Iris pigment epithelial cell (primary cell): ENCODE measurements at regions not wholly inside any gene's neighbourhood (a gene's known extent, or its start where the extent isn't known, plus 50 kb on each side); places are given as distances from the start of the nearest gene placed in this dataset.
"Not testable (repeated sequence)": the region's sequence is repeated elsewhere in the genome, so short reads cannot be mapped to it uniquely, and the experiment has no call there.

Experiments
- DNase-seq: peaks from one replicate; pipeline ENCODE4 v3.0.0-alpha.2; 2011; ENCODE audit warnings: low read depth

- no peak for DNase-seq
These were observed 273.5 kb upstream of the CCNG1 start for GRCh38 chr5:163163858-163164257.

DNA sequence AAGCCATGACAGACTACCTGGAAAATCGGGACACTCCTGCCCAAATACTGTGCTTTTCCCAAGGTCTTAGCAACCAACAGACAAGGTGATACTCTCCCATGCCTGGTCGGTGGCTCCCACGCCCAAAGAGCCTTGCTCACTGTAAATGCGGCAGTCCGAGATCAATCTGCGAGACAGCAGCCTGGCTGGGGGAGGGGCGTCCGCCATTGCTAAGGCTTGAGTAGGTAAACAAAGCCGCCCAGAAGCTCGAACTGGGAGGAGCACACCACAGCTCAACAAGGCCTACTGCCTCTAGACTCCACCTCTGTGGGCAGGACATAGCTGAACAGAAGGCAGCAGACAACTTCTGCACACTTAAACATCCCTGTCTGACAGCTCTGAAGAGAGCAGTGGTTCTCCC, 272.1 kb upstream of the CCNG1 start:
- DNase-seq, result no peak

DNA sequence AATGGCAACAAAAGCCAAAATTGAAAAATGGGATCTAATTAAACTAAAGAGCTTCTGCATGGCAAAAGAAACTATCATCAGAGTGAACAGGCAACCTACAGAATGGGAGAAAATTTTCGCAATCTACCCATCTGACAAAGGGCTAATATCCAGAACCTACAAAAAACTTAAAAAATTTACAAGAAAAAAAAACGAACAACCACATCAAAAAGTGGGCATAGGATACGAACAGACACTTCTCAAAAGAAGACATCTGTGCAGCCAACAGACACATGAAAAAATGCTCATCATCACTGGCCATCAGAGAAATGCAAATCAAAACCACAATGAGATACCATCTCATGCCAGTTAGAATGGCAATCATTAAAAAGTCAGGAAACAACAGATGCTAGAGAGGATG, 267.2 kb upstream of the CCNG1 start:
- DNase-seq, result not testable (repeated sequence)

- DNase-seq, result no peak
These were observed 264.7 kb upstream of the CCNG1 start for GRCh38 chr5:163172540-163173338.

- DNase-seq, result no peak
These were observed 259.4 kb upstream of the CCNG1 start for GRCh38 chr5:163177971-163178370.

DNA sequence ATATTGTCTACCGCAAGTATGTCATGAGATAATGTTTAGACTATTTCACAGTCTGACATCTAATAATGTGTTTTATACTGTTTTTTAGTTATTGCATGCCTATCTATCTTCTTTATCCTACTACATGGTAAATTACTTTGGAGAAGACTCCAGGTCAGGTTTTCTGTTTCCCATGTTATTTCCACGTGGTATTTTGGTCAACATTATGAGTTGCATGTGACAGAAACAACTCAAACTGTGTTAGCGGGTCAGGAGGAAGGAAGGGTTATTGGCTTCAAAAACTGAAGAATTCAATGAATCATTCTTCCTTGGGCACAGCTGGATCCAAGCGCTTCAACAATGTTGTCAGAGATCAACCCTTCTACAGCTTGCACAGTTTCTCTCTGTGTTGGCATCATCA, 252.1 kb upstream of the CCNG1 start:
- DNase-seq, result no peak

DNA sequence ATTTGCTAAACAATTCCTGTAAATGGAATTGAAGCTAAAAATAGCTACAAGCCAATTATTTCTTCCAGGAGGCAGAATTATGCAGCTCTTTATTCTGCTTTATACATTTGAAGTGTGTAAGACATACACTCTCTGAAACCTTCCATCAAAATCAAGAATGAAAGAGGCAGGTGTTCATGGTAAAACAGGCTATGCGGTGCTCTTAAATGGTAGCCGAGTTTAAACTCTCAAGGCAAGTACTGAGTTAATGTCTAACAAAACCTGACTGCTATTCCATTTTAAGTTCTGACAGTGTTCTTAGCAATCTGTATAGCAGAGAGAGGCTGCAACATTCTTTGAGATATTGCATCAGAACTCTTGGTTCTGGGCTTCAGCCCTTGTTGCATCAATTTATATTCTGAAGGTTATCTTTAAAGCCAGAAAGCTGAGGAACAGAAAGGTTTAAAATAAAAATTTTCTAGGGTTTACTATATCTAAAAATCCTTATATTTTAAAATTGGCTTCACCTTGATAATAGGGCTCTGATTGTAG, 248.3 kb upstream of the CCNG1 start:
- DNase-seq, result no peak

- DNase-seq, result no peak
These were observed 247.1 kb upstream of the CCNG1 start for GRCh38 chr5:163190283-163190682.

- DNase-seq, result no peak
These were observed 246.6 kb upstream of the CCNG1 start for GRCh38 chr5:163190784-163191183.

- DNase-seq, result no peak
These were observed 243.5 kb upstream of the CCNG1 start for GRCh38 chr5:163193886-163194285.

GRCh38 chr5:163205645-163206044, 231.8 kb upstream of the CCNG1 start:
- no peak for DNase-seq

GRCh38 chr5:163221581-163221980, 215.8 kb upstream of the CCNG1 start:
- no peak for DNase-seq

GRCh38 chr5:163222982-163223381, 214.4 kb upstream of the CCNG1 start:
- DNase-seq, result no peak

- no peak for DNase-seq
These were observed 192.9 kb upstream of the CCNG1 start for GRCh38 chr5:163244445-163244987.

GRCh38 chr5:163245584-163245983, 191.8 kb upstream of the CCNG1 start:
- DNase-seq, result no peak

DNA sequence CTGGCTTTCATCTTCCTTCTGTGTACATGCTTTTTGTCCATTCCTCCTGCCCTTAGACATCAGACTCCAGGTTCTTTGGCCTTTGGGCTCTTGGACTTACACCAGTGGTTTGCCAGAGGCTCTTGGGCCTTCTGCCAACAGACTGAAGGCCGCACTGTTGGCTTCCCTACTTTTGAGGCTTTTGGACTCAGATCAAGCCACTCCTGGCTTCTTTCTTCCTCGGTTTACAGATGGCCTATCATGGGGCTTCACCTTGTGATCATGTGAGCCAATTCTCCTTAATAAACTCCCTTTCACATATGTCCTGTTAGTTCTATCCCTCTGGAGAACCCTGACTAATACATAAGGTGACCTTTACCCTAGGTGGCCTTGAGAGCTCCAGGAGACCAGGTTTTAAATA, 189.1 kb upstream of the CCNG1 start:
- DNase-seq, result no peak

GRCh38 chr5:163248871-163249270, 188.5 kb upstream of the CCNG1 start:
- peak; percentile 10 for DNase-seq

- DNase-seq, result no peak
These were observed 184.4 kb upstream of the CCNG1 start for GRCh38 chr5:163252950-163253349.

- DNase-seq, result no peak
These were observed 177.9 kb upstream of the CCNG1 start for GRCh38 chr5:163259495-163259894.

GRCh38 chr5:163260471-163260870, 176.9 kb upstream of the CCNG1 start:
- no peak for DNase-seq

DNA sequence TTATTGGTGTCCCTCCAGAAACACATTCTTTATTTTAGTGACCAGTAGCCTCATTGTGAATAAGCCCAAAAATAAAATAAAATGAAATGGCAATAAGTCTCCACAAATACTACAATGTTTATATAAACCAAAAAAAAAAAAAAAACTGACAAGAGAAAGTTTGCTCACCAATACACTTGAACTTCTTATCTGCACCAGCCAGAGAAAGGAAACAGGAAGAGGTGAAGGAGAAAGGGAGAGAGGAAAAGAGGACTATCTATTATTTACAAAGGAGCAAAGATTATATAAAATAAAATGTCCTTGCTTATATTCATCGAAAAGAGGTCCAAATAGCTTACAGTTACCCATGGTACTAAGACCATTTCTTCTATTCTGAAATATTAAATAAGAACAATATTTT, 176.4 kb upstream of the CCNG1 start:
- DNase-seq, result no peak

- no peak for DNase-seq
These were observed 175.6 kb upstream of the CCNG1 start for GRCh38 chr5:163261647-163262269.

DNA sequence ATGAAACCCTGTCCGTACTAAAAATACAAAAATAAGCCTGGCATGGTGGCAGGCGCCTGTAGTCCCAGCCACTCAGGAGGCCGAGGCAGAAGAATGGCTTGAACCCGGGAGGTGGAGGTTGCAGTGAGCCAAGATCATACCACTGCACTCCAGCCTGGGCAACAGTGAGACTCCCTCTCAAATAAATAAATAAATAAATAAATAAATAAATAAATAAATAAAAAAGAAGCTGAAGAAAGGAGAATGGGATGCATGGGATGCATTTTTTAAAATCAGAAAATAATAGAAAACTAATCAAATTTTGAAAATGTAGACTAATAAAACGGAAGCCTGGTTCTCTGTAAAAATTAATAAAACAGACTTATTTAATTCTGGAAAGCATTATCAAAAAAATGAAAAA, 171.1 kb upstream of the CCNG1 start:
- DNase-seq, result not testable (repeated sequence)
